NB4 (cell line): ENCODE measurements at regions not wholly inside any gene's neighbourhood (a gene's known extent, or its start where the extent isn't known, plus 50 kb on each side); places are given as distances from the start of the nearest gene placed in this dataset.
"Not testable (repeated sequence)": the region's sequence is repeated elsewhere in the genome, so short reads cannot be mapped to it uniquely, and the experiment has no call there.

Source experiments
- POLR2A ChIP-seq: IDR thresholded peaks from 2 replicates; pipeline ENCODE4 v1.6.1; 2011; ENCODE audit warnings: mild to moderate bottlenecking; ENCODE audit not compliant: insufficient read length; ENCODE audit errors: extremely low read depth
- TF ChIP-seq, protein P1 (sequence below): IDR thresholded peaks from one replicate; pipeline ENCODE4 v1.5.1; 2012; ENCODE audit warnings: low read depth, low read length
- TF ChIP-seq, protein P2 (sequence below): IDR thresholded peaks from 2 replicates; pipeline ENCODE4 v1.6.1; 2011; ENCODE audit warnings: low read depth, low read length

DNA sequence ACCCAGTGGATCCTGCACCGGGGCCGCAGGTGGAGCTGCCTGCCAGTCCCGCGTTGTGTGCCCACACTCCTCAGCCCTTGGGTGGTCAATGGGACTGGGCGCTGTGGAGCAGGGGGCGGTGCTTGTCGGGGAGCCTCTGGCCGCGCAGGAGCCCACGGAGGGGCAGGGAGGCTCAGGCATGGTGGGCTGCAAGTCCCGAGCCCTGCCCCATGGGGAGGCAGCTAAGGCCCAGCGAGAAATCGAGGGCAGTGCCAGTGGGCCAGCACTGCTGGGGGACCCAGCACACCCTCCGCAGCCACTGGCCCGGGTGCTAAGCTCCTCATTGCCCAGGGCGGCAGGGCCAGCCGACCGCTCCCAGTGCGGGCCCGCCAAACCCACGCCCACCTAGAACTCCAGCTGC lies 2126.4 kb downstream of the LRRC4C start:
- TF ChIP-seq, protein P1, sequence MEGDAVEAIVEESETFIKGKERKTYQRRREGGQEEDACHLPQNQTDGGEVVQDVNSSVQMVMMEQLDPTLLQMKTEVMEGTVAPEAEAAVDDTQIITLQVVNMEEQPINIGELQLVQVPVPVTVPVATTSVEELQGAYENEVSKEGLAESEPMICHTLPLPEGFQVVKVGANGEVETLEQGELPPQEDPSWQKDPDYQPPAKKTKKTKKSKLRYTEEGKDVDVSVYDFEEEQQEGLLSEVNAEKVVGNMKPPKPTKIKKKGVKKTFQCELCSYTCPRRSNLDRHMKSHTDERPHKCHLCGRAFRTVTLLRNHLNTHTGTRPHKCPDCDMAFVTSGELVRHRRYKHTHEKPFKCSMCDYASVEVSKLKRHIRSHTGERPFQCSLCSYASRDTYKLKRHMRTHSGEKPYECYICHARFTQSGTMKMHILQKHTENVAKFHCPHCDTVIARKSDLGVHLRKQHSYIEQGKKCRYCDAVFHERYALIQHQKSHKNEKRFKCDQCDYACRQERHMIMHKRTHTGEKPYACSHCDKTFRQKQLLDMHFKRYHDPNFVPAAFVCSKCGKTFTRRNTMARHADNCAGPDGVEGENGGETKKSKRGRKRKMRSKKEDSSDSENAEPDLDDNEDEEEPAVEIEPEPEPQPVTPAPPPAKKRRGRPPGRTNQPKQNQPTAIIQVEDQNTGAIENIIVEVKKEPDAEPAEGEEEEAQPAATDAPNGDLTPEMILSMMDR: not testable (repeated sequence)
- TF ChIP-seq POLR2A: not testable (repeated sequence)
- TF ChIP-seq, protein P2, sequence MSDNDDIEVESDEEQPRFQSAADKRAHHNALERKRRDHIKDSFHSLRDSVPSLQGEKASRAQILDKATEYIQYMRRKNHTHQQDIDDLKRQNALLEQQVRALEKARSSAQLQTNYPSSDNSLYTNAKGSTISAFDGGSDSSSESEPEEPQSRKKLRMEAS: not testable (repeated sequence)
